ENCODE measurements at regions not wholly inside any gene's neighbourhood (a gene's known extent, or its start where the extent isn't known, plus 50 kb on each side); places are given as distances from the start of the nearest gene placed in this dataset.

DNA sequence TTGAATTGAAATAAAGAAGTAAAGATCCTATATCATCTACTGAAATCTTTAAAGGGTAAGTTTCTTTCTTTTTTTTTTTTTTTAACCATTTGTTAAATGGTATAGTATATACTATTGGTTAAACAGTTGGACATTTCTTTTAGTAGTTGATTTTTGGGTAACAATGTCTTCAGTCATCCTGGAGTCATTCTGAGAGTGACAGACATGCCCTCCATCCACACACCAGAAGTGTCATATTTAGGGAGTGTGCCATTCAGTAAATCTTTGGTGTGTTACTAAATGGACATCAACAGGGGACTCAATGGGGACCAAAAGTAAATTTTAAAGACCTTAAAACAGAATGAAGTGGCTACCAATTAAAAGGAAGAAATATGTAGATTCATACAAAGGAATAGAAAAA, 50.8 kb upstream of the SLC39A10 start:
- no peak for DNase-seq (ENCODE audit: low spot score)

DNA sequence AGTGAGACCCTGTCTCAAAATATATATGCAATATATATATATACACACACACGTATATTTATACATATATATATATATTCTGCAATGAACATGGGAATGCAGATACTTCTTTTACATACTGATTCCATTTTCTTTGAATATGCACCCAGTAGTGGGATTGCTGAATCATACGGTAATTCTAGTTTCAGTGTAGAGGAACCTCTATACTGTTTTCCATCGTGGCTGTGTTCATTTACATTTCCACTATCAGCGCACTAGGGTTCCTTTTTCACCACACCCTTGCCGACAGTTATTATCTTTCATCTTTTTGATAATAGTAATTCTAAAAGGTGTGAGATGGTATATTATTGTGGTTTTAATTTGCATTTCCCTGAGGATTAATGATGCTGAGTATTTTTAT, 52.3 kb upstream of the SLC39A10 start:
- DNase-seq (ENCODE audit: low spot score), result no peak

DNA sequence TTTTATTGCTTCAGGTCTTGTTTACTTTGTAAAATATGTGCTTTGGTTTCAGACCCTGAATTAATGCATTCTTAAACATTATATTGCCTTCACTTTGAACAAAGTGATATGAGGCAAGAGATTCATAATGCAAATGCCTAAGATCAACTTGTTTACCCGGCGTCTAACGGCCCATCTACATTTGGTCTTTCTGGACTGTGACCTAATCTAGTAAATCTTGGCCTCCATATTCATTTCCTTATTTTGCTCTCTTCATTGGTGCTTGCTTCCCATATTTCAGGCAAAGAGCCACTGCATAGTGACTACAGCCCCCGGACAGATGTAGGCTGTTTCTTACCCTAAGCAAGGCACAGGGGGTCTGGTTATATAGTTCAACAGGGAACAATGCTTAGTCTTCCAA, 53.0 kb upstream of the SLC39A10 start:
- no peak for DNase-seq (ENCODE audit: low spot score)

DNA sequence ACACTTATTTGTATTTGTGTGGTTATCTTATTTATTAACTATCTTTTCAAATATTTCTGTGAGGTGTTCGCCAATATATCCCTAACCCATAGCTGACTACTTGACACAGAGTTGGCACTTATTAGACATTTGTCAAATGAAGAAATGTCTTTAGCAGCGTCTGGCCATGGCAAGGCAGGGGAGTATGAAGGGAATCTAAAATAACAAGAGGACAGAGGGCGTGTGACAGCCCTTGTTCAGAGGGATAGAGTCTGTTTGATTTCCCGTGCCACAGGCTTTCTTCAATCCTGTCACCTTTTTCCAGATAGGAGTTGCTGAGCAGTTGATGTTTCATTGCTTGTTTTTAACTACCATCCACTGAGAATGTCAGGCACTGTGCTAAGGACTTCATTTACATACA, 53.6 kb upstream of the SLC39A10 start:
- no peak for DNase-seq (ENCODE audit: low spot score)

DNA sequence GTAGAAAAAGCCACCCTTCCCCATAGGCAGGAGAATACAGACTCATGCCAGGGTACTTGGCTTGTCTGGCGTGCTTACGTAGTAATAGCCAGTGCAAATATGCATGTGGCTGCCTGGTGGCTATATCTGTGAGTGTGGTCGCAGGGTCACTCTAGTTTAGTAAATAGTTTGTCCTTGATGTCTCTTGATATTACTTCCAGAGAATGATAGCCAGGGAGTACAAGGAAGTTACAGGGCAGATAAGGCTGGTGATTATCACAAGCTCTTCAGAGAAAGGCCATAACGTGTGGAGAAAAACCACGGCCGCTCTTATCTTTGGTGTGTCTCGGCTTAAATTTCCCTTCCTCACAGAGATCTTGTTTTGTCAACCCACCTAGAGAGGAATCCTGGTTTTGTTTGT, 54.3 kb upstream of the SLC39A10 start:
- no peak for DNase-seq (ENCODE audit: low spot score)

DNA sequence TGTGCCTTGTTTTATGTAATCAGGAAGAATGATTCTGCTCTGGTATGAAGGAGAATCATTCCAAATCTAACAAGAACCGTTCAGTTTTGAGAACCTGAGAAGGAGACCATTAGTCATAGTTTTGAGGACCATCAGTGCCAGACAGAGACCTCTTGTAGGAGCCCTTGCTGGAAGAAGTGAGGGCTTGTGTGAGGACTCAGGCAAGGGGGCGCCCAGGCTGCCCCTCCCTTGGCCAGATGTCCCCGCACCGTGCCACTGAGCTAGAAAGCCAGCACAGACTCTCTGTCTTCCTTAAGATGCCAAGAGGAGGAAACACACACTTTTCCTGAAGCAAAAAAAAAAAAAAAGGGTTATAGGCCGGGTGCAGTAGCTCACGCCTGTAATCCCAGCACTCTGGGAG, 55.7 kb upstream of the SLC39A10 start:
- DNase-seq (ENCODE audit: low spot score), result no peak

DNA sequence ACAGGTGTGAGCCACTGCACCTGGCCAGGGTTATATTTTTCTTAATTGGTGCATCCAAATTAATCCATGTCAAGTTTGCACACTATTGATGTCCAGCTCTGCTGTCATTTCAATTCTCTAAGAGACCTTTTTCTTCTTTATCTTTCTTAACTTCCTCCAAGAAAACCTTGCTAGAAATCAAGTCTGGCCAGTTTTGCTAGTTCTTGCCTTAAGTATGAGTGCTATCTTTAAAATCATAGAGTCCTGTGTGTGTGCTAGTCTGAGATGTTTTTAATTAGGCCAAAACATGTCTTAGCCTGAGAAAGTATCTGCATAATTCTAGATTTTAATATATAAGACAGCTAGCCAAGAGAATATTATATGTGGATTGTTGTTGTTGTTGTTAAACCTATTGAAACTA, 56.2 kb upstream of the SLC39A10 start:
- no peak for DNase-seq (ENCODE audit: low spot score)

DNA sequence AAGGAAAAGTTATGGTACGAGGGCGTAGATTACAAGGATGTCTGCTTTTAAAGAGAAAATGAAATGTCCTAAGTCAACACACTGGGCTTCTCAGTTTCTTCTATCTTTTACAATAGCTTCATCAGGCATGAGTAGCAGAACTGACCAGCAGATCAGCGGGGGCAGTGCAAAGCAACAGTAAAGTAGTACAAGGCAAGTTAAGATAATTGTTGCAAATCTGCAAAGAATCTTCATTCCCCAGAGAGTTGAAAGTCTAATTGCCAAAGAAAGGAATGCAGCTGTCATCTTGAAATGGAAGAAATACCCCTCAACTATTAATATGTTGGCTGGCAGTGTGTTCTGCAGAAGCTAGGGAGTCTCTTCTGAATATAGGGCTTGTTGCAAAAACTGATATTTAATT, 60.2 kb upstream of the SLC39A10 start:
- DNase-seq (ENCODE audit: low spot score), result no peak

DNA sequence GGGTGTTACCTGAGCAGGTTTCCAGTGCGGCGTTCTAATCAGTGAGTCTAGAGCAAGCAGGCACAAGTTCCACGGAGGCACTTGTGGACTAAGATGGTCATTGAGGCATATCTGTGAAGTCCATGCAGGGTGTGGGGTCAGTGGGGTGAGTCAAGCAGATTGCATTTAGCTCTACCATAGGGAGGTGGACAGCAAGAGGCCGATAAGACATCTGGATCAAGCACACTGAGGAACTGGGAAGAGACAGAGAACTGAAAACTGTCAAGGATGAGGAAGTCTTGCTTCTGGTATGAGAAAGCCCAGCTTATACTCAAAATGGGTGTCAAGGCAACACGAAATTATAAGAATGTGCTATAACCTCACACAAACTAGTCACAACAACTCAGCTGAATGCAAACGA, 61.2 kb upstream of the SLC39A10 start:
- DNase-seq (ENCODE audit: low spot score), result no peak

DNA sequence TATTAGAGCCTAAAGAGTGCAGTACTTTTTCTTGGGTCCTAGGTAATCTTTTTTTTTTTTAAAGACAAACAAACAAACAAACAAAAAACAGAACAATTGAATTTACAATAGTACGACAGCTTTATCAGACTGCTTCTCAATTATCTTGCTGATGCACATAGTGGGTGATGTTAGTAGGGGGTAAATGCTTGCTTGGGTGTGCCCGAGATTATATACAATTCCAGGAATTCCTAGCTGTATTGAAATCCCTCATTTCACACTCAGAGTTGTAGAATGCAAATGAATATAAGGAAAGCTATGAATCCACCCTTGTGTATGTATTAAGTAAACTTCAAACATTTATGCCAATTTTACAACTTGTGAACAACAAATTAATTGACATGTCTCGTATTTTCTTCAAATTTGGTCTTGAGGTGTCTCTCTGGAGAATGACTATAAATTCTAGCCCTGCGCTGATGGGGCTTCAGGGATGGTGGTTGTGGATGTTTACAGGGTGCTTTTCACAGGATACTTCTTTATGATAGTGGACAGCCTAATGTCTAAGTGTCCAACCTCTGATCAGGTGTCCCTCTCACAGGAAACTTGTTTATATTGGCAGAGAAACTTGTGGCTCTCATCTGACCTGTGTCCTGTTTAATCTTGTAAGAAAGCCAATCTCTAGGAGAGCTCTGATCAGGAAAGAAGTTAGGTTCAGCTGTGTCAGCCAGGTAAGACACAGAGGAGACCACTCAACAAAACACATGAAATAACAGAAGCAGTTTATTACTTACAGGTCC, 61.9 kb upstream of the SLC39A10 start:
- DNase-seq (ENCODE audit: low spot score), result no peak

DNA sequence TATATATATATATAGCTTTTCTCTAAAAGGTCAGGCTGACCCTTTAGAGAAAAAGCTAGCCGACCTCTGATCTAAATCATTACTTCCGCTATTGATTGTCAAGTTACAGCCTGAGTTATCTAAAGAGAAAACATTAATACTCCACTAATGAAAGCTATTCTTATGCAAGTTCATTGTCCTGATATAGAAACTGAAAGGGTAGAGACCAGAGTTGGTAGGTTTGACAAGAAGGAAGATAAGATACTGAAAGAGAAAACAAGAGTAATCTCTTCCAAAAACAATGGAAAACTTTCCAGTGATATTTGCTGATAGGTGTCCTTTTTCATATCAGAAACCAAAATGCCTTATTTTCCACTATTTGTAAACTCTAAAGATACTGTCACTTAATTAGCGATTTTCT, 62.8 kb upstream of the SLC39A10 start:
- no peak for DNase-seq (ENCODE audit: low spot score)

DNA sequence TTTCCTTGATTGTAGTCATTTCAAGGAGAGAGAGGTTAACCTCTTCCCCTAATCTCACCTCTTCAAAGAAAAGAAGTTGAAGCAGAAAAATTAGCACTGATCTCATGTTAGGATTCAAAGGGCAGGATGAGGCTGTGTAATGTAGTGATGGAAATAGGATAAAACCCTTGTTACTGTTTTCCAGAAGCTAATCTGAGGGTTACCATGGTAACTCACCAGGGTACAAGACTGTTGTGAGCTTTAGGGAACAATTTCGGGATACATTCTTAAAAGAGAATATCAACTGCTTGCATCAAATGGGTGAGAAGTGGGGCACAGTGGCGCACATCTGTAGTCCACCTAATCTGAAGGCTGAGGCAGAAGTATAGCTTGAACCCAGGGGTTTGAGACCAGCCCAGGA, 64.9 kb upstream of the SLC39A10 start:
- DNase-seq (ENCODE audit: low spot score), result no peak

DNA sequence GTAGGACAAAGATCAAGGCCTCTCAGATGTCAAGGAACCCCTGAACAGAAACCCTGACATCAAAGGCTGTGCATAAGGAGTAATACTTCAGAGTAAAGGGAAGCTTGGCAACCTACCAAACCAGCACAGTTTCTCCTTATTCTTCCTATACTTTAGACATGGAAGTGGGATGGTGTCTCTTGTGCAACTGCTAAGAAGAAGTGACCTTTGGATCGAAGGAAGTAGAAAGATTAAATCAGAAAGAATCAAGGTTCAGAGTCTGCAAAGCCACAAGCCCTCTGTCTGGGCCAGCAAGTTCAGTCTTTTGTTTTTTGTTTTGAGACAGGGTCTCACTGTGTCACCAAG, 66.2 kb upstream of the SLC39A10 start:
- no peak for DNase-seq (ENCODE audit: low spot score)

DNA sequence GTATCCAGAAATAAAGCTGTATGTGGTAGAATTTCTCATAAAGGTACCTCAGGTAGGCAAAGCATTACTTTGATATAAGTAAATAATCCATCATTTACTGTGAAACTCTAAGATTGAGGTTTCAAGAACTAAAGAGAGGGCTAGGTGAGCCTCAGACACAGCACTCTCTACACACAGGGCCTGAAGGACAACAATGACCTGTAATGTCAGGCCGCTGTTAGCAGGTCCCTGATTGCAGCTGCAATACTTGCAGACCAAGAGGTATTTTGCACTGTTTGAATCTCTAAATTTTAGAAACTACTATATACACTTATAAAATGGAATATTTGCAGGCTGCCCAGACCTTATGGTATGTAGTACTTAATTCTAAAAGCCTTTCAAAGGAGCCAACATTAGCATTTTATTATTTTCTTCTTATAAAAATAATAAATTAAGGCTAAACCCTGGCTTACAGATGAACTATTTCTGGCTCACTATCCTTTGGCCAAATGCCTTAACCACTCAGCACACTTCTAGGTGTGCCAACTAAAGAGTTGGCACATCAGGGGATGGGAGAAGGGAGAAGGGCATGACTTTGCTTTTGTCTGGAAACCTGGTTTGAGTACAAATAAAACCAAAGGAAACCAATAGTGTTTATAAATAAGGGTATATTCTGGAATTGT, 66.7 kb upstream of the SLC39A10 start:
- DNase-seq (ENCODE audit: low spot score), result no peak

DNA sequence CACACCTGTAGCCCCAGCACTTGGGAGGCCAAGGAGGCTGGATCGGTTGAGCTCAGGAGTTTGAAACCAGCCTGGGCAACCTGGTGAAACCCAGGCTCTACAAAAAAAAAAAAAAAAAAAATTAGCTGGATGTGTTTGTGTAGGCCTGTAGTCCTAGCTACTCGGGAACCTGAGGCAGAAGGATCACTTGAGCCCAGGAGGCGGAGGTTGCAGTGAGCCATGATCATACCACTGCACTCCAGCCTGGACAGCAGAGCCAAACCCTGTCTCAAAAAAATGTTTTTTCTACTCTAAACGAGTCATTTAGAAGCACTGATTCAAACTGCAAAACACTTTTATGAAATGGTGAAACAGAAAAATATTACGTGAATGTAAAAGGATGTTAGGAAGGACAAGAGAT, 69.1 kb upstream of the SLC39A10 start:
- no peak for DNase-seq (ENCODE audit: low spot score)

DNA sequence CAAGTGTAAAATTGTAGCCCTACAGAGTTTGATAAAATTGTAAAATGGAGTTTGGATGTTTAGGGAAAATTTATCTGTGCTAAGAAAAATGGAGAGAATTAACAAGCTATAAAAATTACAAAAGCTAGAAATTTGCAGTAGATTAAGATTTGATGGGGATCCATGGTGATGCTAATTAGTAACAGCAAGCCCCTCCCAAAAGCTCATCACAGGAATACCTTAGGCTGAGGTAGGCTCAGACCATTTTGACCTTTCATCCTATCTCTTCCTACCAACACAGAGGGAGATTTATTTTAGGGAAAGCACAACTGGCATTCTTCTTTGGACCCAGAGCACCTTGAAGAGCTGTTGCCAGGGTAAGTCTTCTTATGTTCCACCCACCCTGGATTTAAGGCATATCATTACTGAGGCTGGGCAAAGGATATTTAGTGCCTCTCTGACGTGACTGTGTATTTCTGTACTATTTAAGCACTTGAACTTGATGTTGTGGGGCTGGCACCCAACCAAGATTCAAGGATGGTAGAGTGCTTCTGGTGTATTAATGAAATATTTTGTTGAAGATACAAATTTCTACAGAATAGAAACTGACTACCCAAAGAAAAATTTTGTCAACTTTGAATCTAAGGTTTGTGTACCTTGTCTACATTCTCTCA, 70.8 kb upstream of the SLC39A10 start:
- DNase-seq (ENCODE audit: low spot score), result no peak

DNA sequence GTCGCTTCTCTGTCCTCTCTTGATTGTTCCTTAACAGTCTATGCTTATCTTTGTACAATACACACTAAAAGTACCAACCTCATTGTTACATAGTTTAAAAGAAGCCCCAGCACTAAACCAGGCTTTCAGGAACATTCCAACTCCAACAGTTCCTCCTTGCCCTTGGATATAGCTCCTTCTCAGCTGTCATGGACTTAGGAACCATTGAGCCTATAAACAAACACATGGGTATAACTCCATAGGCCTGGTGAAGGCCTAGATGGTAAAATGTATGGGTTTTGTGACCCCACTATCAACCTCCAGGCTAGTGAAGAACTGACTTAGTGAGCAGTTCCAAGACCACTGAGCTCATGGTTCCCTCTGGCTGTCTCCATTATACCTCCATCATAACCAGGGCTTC, 74.8 kb upstream of the SLC39A10 start:
- no peak for DNase-seq (ENCODE audit: low spot score)

DNA sequence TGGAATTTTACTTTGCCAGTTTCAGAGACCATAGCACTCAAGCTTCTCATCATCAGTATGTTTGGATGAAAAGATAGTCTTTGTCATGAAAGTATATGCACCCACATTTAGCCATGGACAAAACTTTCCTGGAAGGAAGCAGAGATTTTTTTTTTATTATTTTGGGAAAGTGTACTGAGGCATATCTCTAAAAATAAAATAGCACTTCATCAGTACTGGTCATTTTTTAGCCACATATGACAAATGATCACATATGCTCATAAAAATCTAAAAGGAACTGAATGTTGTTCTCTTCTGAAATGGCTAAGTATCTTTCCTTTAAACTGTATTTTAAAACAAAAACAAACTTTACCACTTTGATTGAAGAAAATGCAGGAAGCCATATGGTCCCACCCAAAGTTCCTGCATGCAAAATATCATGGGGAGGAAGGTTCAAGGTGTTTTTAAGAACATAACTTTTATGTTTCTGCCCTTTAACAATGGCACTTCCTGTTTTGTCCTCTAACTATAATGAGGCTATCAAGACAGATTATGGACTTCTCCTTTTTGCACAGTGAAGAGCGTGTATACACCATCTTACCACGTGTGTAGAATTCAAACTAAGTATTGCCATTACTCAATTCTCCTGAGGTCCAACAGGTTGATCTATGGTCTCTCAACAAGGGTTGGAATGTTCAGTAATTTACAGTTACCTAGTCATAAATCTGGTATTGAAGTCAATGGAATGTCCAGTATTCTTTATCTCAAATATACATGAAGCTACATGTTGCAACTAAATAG, 77.1 kb upstream of the SLC39A10 start:
- peak; percentile 39 for DNase-seq (ENCODE audit: low spot score)

DNA sequence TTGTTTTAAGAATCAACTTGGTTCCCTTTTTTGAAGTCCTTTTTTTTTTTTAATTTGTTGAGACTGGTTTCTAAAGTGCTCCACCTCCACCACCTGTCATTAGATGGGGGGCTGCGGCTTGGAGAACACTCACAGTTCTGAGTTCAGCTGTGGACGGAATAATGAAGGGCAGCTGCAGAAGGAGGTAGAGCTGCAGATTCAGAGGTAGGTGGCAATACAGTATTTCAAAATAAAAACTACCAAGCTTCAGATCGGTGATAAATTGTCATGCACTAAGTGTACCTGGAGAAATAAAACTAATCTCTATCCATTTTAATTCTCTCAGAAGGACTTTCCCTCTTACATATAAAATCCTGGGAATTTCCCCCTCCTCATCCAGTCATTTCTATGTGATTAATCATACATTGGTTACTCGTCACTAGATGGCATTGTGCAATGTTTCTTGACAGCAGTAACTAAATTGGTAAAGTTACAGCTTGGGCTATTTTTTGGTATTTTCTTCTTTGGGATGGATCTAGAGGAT, 81.1 kb upstream of the SLC39A10 start:
- DNase-seq (ENCODE audit: low spot score), result peak; percentile 18

DNA sequence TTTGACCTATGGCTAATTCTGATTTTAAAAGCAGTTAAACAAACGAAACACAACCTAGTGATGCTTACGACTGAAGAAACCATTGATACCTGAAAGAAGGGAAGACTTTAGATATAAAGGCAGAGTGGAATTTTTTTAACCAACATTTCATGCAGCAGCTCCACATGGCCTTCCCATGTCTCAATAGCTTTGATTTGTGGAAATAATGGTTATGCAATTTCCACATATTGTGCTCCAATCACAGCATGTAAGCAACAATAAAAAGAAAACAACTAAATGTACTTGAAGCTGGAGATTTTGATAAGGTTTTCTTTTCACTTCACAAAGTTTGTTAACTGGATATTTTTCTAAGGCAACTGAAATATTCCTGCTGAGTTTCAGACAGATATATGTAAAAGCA, 82.0 kb upstream of the SLC39A10 start:
- no peak for DNase-seq (ENCODE audit: low spot score)

DNA sequence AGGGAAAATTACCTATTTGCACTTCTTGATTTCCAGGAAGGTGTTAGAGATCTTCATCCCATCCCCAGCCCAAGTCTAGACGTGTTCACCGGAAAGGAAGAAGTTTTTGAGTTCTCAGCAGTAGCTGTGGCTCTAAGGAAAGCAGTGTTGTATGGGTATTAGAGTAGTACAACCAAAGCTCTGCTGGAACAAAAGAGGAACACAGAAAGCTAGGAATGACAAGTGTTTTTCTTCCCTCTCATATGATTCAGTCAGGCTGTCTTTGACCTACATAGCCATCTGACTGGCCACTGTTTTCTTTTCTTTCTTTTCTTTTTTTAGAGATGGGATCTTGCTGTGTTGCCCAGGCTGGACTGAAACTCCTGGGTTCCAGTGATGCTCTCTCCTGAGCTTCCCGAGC, 82.7 kb upstream of the SLC39A10 start:
- DNase-seq (ENCODE audit: low spot score), result no peak

DNA sequence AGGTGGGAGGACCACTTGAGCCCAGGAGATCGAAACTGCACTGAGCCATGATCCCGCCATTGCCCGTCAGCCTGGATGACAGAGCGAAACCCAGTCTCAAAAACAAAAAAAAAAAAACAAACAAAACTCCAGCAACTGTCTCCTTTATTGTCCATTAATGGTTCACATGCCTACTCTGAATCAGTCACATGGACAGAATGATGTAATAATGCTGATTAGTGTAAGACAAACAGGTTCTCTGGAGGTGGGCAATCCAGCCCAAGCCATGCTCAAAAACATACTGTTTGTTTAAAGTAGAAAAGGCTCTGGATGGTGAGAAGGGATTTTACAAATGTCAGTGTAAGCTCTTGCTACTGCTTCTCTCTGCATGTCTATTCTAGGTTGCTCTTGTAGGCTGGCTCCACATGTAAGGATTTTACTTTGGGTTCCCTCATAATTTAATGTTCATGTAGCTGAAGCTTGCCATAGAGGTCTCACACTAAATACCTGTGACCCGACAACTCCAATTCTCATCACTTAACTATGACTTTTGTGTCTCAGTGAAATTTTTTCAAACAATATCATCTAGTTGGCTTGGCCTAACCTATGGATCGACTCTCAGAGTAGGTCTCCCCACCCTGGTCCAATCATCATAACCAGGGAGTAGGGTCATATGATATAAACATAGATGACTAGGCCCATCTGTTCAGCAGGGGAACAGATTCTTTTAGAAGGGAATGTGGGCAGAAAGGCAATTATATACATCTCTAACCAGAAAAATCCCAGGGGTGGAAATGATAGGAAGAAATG, 83.9 kb upstream of the SLC39A10 start:
- DNase-seq (ENCODE audit: low spot score), result no peak

All from germinal center (tissue), 1 donor.